Right lobe of liver (tissue), 4 donors: ENCODE measurements at regions not wholly inside any gene's neighbourhood (a gene's known extent, or its start where the extent isn't known, plus 50 kb on each side); places are given as distances from the start of the nearest gene placed in this dataset.

Experiments used
- CTCF ChIP-seq, 4 donors: fragments of 200-600 bp in 3 of 4; fragments of 450-650 bp in 1 of 4; IDR thresholded peaks; one replicate each; pipeline versions ENCODE4 v1.5.1 to v1.8.0; 2016 to 2022; ENCODE audit warnings: antibody characterized with exemption in 4 of 4, mild to moderate bottlenecking in 2 of 4
- POLR2A ChIP-seq: fragments of 450-650 bp; IDR thresholded peaks from one replicate; pipeline ENCODE4 v1.6.1; 2017; ENCODE audit warnings: antibody characterized with exemption, mild to moderate bottlenecking
- donor health status: DM: no; HTN: no; CAD: no.
- donor health status: DM: no; HTN: no; CAD: no.
- donor health status: DM: no; HTN: yes; CAD: no.

- TF ChIP-seq CTCF (IDR thresholded peaks at IDR 0.05) (no peak), POLR2A (no peak)
Measured at GRCh38 chr5:74963407-74963806, 89.0 kb downstream of the GCNT4 start.
